IMR-90 (cell line): ENCODE measurements at regions not wholly inside any gene's neighbourhood (a gene's known extent, or its start where the extent isn't known, plus 50 kb on each side); places are given as distances from the start of the nearest gene placed in this dataset.

Experiments
- ATAC-seq: fragments of 200-7000 bp; cut with Tn5 transposase; 2 replicates; pipeline ENCODE4 v1.9.1; 2020; ENCODE audit warnings: low read depth, mild to moderate bottlenecking, moderate library complexity
- BruUV-seq: library from RNA; stranded (reverse); fragments of 400-500 nt; replicated peaks from 2 replicates; lab custom pipeline; 2021; lab: Mats Ljungman, UMichigan
- CTCF ChIA-PET: fragments of 300-600 bp; formaldehyde crosslinking; extraction: SDS; loops from one replicate; lab custom pipeline; 2021; ENCODE audit warnings: antibody characterized with exemption; lab: Yijun Ruan, JAX
- POLR2A ChIA-PET: fragments of 300-600 bp; sonication (Branson Sonifier 250); formaldehyde crosslinking; loops from one replicate; lab custom pipeline; 2022; ENCODE audit warnings: antibody characterized with exemption; ENCODE audit not compliant: unreplicated experiment; lab: Charles Lee
- DNase-seq: peaks from one replicate; pipeline ENCODE4 v3.0.0; 2013
- H2AFZ ChIP-seq: replicated peaks from 2 replicates; pipeline ENCODE3; 2013; ENCODE audit warnings: low read length, mild to moderate bottlenecking; ENCODE audit not compliant: poor library complexity
- H2AK5ac ChIP-seq: 2 replicates; pipeline ENCODE4 v1.6.1; 2013; ENCODE audit warnings: low read depth, low read length, inconsistent platforms
- H2AK9ac ChIP-seq: replicated peaks from 2 replicates; pipeline ENCODE3; 2013; ENCODE audit warnings: mild to moderate bottlenecking, low read depth, low read length, moderate library complexity; ENCODE audit not compliant: poor library complexity
- H2BK120ac ChIP-seq: 2 replicates; pipeline ENCODE4 v1.6.1; 2013; ENCODE audit warnings: low read depth, low read length, inconsistent platforms
- H2BK15ac ChIP-seq: 3 replicates; pipeline ENCODE4 v1.6.1; 2013; ENCODE audit warnings: low read depth, low read length, inconsistent platforms
- H2BK20ac ChIP-seq: 2 replicates; pipeline ENCODE4 v1.6.1; 2013; ENCODE audit warnings: low read depth, mild to moderate bottlenecking, inconsistent platforms, low read length, moderate library complexity
- H2BK5ac ChIP-seq: 2 replicates; pipeline ENCODE4 v1.6.1; 2013; ENCODE audit warnings: mild to moderate bottlenecking, low read depth, low read length, inconsistent platforms; ENCODE audit not compliant: poor library complexity, severe bottlenecking
- H3K14ac ChIP-seq: replicated peaks from 2 replicates; pipeline ENCODE4 v1.6.1; 2013; ENCODE audit warnings: low read depth, low read length, inconsistent platforms
- H3K18ac ChIP-seq: 2 replicates; pipeline ENCODE4 v1.6.1; 2013; ENCODE audit warnings: low read depth, low read length, control low read depth
- H3K23ac ChIP-seq: 2 replicates; pipeline ENCODE4 v1.6.1; 2013; ENCODE audit warnings: low read depth, low read length, inconsistent platforms
- H3K27ac ChIP-seq: 2 replicates; pipeline ENCODE4 v1.5.1; 2013; ENCODE audit warnings: mild to moderate bottlenecking, control low read depth, low read length; ENCODE audit not compliant: insufficient read depth
- H3K27me3 ChIP-seq: 2 replicates; pipeline ENCODE4 v1.6.1; 2013; ENCODE audit warnings: low read length; ENCODE audit not compliant: control insufficient read depth, insufficient read depth
- H3K36me3 ChIP-seq: 2 replicates; pipeline ENCODE4 v1.6.1; 2013; ENCODE audit warnings: low read length, mixed read lengths; ENCODE audit not compliant: control insufficient read depth, insufficient read depth
- H3K4ac ChIP-seq: 2 replicates; pipeline ENCODE4 v1.6.1; 2013; ENCODE audit warnings: low read depth, low read length, inconsistent platforms
- H3K4me1 ChIP-seq: 2 replicates; pipeline ENCODE4 v1.6.1; 2013; ENCODE audit warnings: low read length, mixed read lengths; ENCODE audit not compliant: control insufficient read depth, insufficient read depth
- H3K4me2 ChIP-seq: 2 replicates; pipeline ENCODE4 v1.6.1; 2013; ENCODE audit warnings: low read depth, mild to moderate bottlenecking, control low read depth, low read length, moderate library complexity
- H3K4me3 ChIP-seq: 2 replicates; pipeline ENCODE4 v1.5.1; 2013; ENCODE audit warnings: low read depth, mild to moderate bottlenecking, control low read depth, low read length, moderate library complexity; ENCODE audit not compliant: insufficient read depth
- H3K56ac ChIP-seq: 2 replicates; pipeline ENCODE4 v1.6.1; 2013; ENCODE audit warnings: low read length, inconsistent platforms; ENCODE audit not compliant: insufficient read depth; ENCODE audit errors: extremely low read depth
- H3K79me1 ChIP-seq, 2 experiments: 2 replicates each; pipeline ENCODE4 v1.6.1; 2013; ENCODE audit warnings: low read length in 2 of 2, inconsistent platforms in 1 of 2, low read depth in 1 of 2
- H3K9ac ChIP-seq: 2 replicates; pipeline ENCODE4 v1.6.1; 2013; ENCODE audit warnings: low read depth, low read length, control low read depth
- H3K9me1 ChIP-seq: 2 replicates; pipeline ENCODE4 v1.6.1; 2013; ENCODE audit warnings: low read length, inconsistent platforms; ENCODE audit not compliant: insufficient read depth
- H3K9me3 ChIP-seq: 2 replicates; pipeline ENCODE4 v1.6.1; 2013; ENCODE audit warnings: low read length; ENCODE audit not compliant: control insufficient read depth, insufficient read depth
- H4K20me1 ChIP-seq: 2 replicates; pipeline ENCODE4 v1.6.1; 2013; ENCODE audit warnings: low read length, inconsistent platforms; ENCODE audit not compliant: insufficient read depth
- H4K5ac ChIP-seq: 2 replicates; pipeline ENCODE4 v1.6.1; 2013; ENCODE audit warnings: mild to moderate bottlenecking, low read depth, low read length, control low read depth
- H4K8ac ChIP-seq, 2 experiments: 2 replicates each; pipeline ENCODE4 v1.6.1; 2013; ENCODE audit warnings: low read depth in 2 of 2, low read length in 2 of 2, control low read depth in 1 of 2, inconsistent platforms in 1 of 2
- H4K91ac ChIP-seq: 2 replicates; pipeline ENCODE4 v1.6.1; 2013; ENCODE audit warnings: low read depth, low read length, inconsistent platforms; ENCODE audit not compliant: insufficient read depth
- CHD1 ChIP-seq: IDR thresholded peaks from 2 replicates; pipeline ENCODE4 v1.6.1; 2012; ENCODE audit warnings: low read depth, low read length, improper control_type of control experiment
- MAFK ChIP-seq: IDR thresholded peaks from 2 replicates; pipeline ENCODE4 v1.6.1; 2012; ENCODE audit warnings: low read depth, low read length, improper control_type of control experiment
- MAZ ChIP-seq: IDR thresholded peaks from 2 replicates; pipeline ENCODE4 v1.6.1; 2012; ENCODE audit warnings: low read depth, mild to moderate bottlenecking, low read length, improper control_type of control experiment, moderate library complexity, borderline replicate concordance
- MXI1 ChIP-seq: IDR thresholded peaks from 2 replicates; pipeline ENCODE4 v1.6.1; 2012; ENCODE audit warnings: low read depth, mild to moderate bottlenecking, low read length, moderate library complexity, borderline replicate concordance
- NFE2L2 ChIP-seq: fragments of 150-350 bp; IDR thresholded peaks from 2 replicates; pipeline ENCODE4 v1.6.1; 2016; ENCODE audit warnings: low read depth, mild to moderate bottlenecking, low read length
- POLR2A ChIP-seq: IDR thresholded peaks from 2 replicates; pipeline ENCODE4 v1.6.1; 2012; ENCODE audit warnings: mild to moderate bottlenecking, low read depth, low read length
- RAD21 ChIP-seq: IDR thresholded peaks from 2 replicates; pipeline ENCODE4 v1.6.1; 2012; ENCODE audit warnings: low read length, improper control_type of control experiment
- RFX5 ChIP-seq: IDR thresholded peaks from 2 replicates; pipeline ENCODE4 v1.8.0; 2012; ENCODE audit warnings: low read depth, mild to moderate bottlenecking, low read length, moderate library complexity
- WGBS, 2 experiments: methylation state at CpG; one replicate each; pipeline versions ENCODE4 v1.1.5 to v1.1.7; 2013; ENCODE audit warnings: missing lambda C conversion rate in 2 of 2; ENCODE audit not compliant: insufficient read length in 1 of 2; ENCODE audit errors: extremely low coverage in 2 of 2; 5-methylcytosine and 5-hydroxymethylcytosine counted together
- dilution Hi-C: fragments of 300-500 bp; cut with HindIII; formaldehyde crosslinking; loops from one replicate; pipeline ENCODE4 v1.14.3; 2018; ENCODE audit warnings: low sequenced_read_pairs; ENCODE audit not compliant: unreplicated experiment
- in situ Hi-C: fragments of 300-500 bp; cut with MboI; formaldehyde crosslinking; loops from 3 replicates; pipeline ENCODE4 v1.14.3; 2019; ENCODE audit warnings: low sequenced_read_pairs, inconsistent platforms, mixed read lengths
- intact Hi-C: fragments of 100-400 bp; cut with micrococcal nuclease; formaldehyde crosslinking; loops from 2 replicates; pipeline ENCODE4 v1.10.0; 2022

DNA sequence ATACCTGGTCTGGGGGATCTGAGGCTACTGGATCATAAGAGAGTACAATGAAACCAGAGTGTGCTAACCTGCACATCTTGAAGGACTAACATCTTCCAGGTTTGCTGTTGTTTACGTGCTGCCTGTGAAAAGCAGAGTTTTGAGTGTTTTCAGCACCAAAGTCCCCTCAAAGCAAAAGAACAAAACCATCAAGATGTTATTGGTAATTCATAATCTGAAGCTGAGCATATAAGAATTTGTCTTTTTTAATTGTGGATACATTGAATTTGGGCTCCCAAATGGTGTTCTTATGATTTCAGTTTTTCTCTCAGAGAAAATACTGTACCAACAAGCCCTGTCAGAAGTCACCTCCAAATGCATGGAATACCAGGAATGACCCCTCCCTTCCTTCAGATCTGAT is 110.2 kb downstream of the BTG1 start:
- peak overlapping the region; percentile 66; the same call in 1 of the 2 replicates for H4K5ac ChIP-seq
- H3K27me3 ChIP-seq, result no peaks in the 10 kb centered on the region
- H2BK5ac ChIP-seq, result peak overlapping the region; percentile 94
- no peak overlapping the region for H2AFZ ChIP-seq
- intact Hi-C loops, result no loop called here
- WGBS, 2 experiments, result no CpG with 5 or more reads among the region's 1 CpG
- DNase-seq (no peak), ATAC-seq (no peak)
- H2BK120ac ChIP-seq, result peak overlapping the region; percentile 97
- TF ChIP-seq MAZ, result no peak
- TF ChIP-seq MXI1, result no peak
- no peak for TF ChIP-seq NFE2L2
- no peak for TF ChIP-seq CHD1
- no peak for TF ChIP-seq MAFK
- no peak for TF ChIP-seq RAD21
- TF ChIP-seq POLR2A, result no peak
- no peak for TF ChIP-seq RFX5
- ChIA-PET POLR2A (no interaction called here), CTCF (no interaction called here)
- H4K91ac ChIP-seq, result peak overlapping the region; percentile 75
- peak overlapping the region; percentile 44; the same call in 1 of the 2 replicates for H3K9ac ChIP-seq
- dilution Hi-C loops, result no loop called here
- peak overlapping the region; percentile 97 for H2BK20ac ChIP-seq
- H3K18ac ChIP-seq, result peak overlapping the region; percentile 90; the same call in 1 of the 2 replicates
- peak overlapping the region; percentile 52; the same call in 1 of the 2 replicates for H3K27ac ChIP-seq
- H3K36me3 ChIP-seq, result no peaks in the 10 kb centered on the region
- peak overlapping the region; percentile 91; the same call in 1 of the 2 replicates for H2AK5ac ChIP-seq
- BruUV-seq, result no TSS peak
- peak overlapping the region; percentile 56 for H3K4me2 ChIP-seq
- H4K8ac ChIP-seq, result peak overlapping the region; percentile 60 to 74
- peak overlapping the region; percentile 12; the same call in 1 of the 2 replicates for H3K56ac ChIP-seq
- peak overlapping the region; percentile 89 for H3K23ac ChIP-seq
- no peak overlapping the region for H2AK9ac ChIP-seq
- H2BK15ac ChIP-seq, result peak overlapping the region; percentile 79; the same call in 2 of the 3 replicates
- no peaks in the 10 kb centered on the region for H4K20me1 ChIP-seq
- H3K79me1 ChIP-seq, result peaks cover 0 to 3% of the 10 kb centered on the region in 2 experiments; a peak in 1 of 4 replicates
- H3K4ac ChIP-seq, result peak overlapping the region; percentile 92
- in situ Hi-C loops, result no loop called here
- H3K4me3 ChIP-seq, result no peak overlapping the region
- peaks cover 4% of the 10 kb centered on the region for H3K4me1 ChIP-seq
- H3K9me3 ChIP-seq, result no peaks in the 10 kb centered on the region
- H3K14ac ChIP-seq, result peak overlapping the region; percentile 93; the same call in 1 of the 2 replicates
- peaks cover 6% of the 10 kb centered on the region; the same call in 1 of the 2 replicates for H3K9me1 ChIP-seq
